ENCODE measurements at regions not wholly inside any gene's neighbourhood (a gene's known extent, or its start where the extent isn't known, plus 50 kb on each side); places are given as distances from the start of the nearest gene placed in this dataset.

DNA sequence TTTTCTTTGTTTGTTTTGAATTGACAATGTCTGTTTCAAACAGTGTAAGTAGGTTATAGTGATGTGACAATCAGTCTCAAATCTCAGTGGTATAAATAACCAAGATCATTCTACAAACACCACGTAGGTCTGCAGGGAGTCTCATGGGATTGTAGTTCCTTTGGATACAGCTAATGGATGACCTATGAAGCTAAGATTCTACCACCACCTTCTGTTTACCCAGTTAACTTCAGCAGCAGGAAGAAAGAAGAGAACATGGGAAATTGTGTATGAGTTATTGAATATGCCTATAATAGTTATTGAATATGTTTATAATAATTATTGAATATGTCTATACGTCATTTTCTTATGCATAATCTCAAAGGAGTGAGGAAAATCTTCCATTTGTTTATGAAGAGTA lies 63.9 kb upstream of the SLITRK5 start:
- no peak for TF ChIP-seq POLR2A (IDR thresholded peaks at IDR 0.05; ENCODE audit: low read length)
- TF ChIP-seq GATA1 (IDR thresholded peaks at IDR 0.05; ENCODE audit: low read depth, low read length) = no peak

Measured in erythroblast (primary cell).